ENCODE measurements at regions not wholly inside any gene's neighbourhood (a gene's known extent, or its start where the extent isn't known, plus 50 kb on each side); places are given as distances from the start of the nearest gene placed in this dataset.

- TF ChIP-seq, protein P1, sequence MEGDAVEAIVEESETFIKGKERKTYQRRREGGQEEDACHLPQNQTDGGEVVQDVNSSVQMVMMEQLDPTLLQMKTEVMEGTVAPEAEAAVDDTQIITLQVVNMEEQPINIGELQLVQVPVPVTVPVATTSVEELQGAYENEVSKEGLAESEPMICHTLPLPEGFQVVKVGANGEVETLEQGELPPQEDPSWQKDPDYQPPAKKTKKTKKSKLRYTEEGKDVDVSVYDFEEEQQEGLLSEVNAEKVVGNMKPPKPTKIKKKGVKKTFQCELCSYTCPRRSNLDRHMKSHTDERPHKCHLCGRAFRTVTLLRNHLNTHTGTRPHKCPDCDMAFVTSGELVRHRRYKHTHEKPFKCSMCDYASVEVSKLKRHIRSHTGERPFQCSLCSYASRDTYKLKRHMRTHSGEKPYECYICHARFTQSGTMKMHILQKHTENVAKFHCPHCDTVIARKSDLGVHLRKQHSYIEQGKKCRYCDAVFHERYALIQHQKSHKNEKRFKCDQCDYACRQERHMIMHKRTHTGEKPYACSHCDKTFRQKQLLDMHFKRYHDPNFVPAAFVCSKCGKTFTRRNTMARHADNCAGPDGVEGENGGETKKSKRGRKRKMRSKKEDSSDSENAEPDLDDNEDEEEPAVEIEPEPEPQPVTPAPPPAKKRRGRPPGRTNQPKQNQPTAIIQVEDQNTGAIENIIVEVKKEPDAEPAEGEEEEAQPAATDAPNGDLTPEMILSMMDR (IDR thresholded peaks at IDR 0.05): no peak
- TF ChIP-seq POLR2A (IDR thresholded peaks at IDR 0.05) (no peak), EP300 (IDR thresholded peaks at IDR 0.05; ENCODE audit: low read depth) (no peak), POLR2AphosphoS5 (IDR thresholded peaks at IDR 0.05) (no peak)
Observed at GRCh38 chr2:831225-831536, 119.5 kb upstream of the SNTG2 start.
